ENCODE measurements at regions not wholly inside any gene's neighbourhood (a gene's known extent, or its start where the extent isn't known, plus 50 kb on each side); places are given as distances from the start of the nearest gene placed in this dataset.

- Mint-ChIP-seq H3K9me3 (peaks cover 2 to 7% of the 10 kb centered on the region in 2 donors), H3K4me3 (no peak overlapping the region), H3K4me1 (ENCODE audit: low read depth) (no peaks in the 10 kb centered on the region), H3K27ac (no peak overlapping the region), H3K36me3 (ENCODE audit: insufficient read depth in 2 of 2) (no peaks in the 10 kb centered on the region), H3K27me3 (ENCODE audit: low read depth) (no peaks in the 10 kb centered on the region)
- DNase-seq = no peak
- no peak for ATAC-seq (replicated peaks in 1 of 2)
These were observed 304.9 kb downstream of the CDC14C start for GRCh38 chr7:49229246-49229645.

- no peaks in the 10 kb centered on the region for H3K4me1 Mint-ChIP-seq (ENCODE audit: low read depth)
- ATAC-seq (replicated peaks in 1 of 2) (no peak), DNase-seq (no peak)
- no peaks in the 10 kb centered on the region for H3K27me3 Mint-ChIP-seq (ENCODE audit: low read depth)
- H3K27ac Mint-ChIP-seq = no peak overlapping the region
- no peaks in the 10 kb centered on the region for H3K36me3 Mint-ChIP-seq (ENCODE audit: insufficient read depth in 2 of 2)
- H3K4me3 Mint-ChIP-seq = no peak overlapping the region
- peaks cover 11 to 28% of the 10 kb centered on the region in 2 donors for H3K9me3 Mint-ChIP-seq
These were observed 319.2 kb downstream of the CDC14C start for GRCh38 chr7:49243521-49243920.

GRCh38 chr7:49244543-49244942, 320.2 kb downstream of the CDC14C start:
- Mint-ChIP-seq H3K27me3 (ENCODE audit: low read depth) (no peaks in the 10 kb centered on the region), H3K4me3 (no peak overlapping the region), H3K27ac (no peak overlapping the region), H3K9me3 (peaks cover 6 to 25% of the 10 kb centered on the region in 2 donors), H3K4me1 (ENCODE audit: low read depth) (no peaks in the 10 kb centered on the region), H3K36me3 (ENCODE audit: insufficient read depth in 2 of 2) (no peaks in the 10 kb centered on the region)
- no peak for DNase-seq
- ATAC-seq (replicated peaks in 1 of 2) = no peak

- no peaks in the 10 kb centered on the region for H3K4me1 Mint-ChIP-seq (ENCODE audit: low read depth)
- peaks cover 7 to 24% of the 10 kb centered on the region in 2 donors for H3K9me3 Mint-ChIP-seq
- no peak for ATAC-seq (replicated peaks in 1 of 2)
- DNase-seq = no peak
- H3K36me3 Mint-ChIP-seq (ENCODE audit: insufficient read depth in 2 of 2) = no peaks in the 10 kb centered on the region
- no peak overlapping the region for H3K4me3 Mint-ChIP-seq
- H3K27me3 Mint-ChIP-seq (ENCODE audit: low read depth) = no peaks in the 10 kb centered on the region
- no peak overlapping the region for H3K27ac Mint-ChIP-seq
These were observed 320.7 kb downstream of the CDC14C start for GRCh38 chr7:49245062-49245461.

GRCh38 chr7:49247759-49248158, 323.4 kb downstream of the CDC14C start:
- DNase-seq (no peak), ATAC-seq (replicated peaks in 1 of 2) (no peak)
- peaks cover 2 to 19% of the 10 kb centered on the region in 2 donors for H3K9me3 Mint-ChIP-seq
- no peak overlapping the region for H3K27ac Mint-ChIP-seq
- H3K4me1 Mint-ChIP-seq (ENCODE audit: low read depth) = no peaks in the 10 kb centered on the region
- H3K36me3 Mint-ChIP-seq (ENCODE audit: insufficient read depth in 2 of 2) = no peaks in the 10 kb centered on the region
- H3K27me3 Mint-ChIP-seq (ENCODE audit: low read depth) = no peaks in the 10 kb centered on the region
- H3K4me3 Mint-ChIP-seq = no peak overlapping the region

- Mint-ChIP-seq H3K4me1 (ENCODE audit: low read depth) (no peaks in the 10 kb centered on the region), H3K36me3 (ENCODE audit: insufficient read depth in 2 of 2) (no peaks in the 10 kb centered on the region), H3K27me3 (ENCODE audit: low read depth) (no peaks in the 10 kb centered on the region), H3K27ac (no peak overlapping the region), H3K4me3 (no peak overlapping the region), H3K9me3 (peaks cover 0 to 4% of the 10 kb centered on the region in 2 donors)
- ATAC-seq (replicated peaks in 1 of 2) (no peak), DNase-seq (no peak)
These were observed 330.7 kb downstream of the CDC14C start for GRCh38 chr7:49255054-49255453.

- peaks cover 0 to 2% of the 10 kb centered on the region in 2 donors for H3K9me3 Mint-ChIP-seq
- no peak overlapping the region for H3K4me3 Mint-ChIP-seq
- H3K27ac Mint-ChIP-seq = no peak overlapping the region
- H3K36me3 Mint-ChIP-seq (ENCODE audit: insufficient read depth in 2 of 2) = no peaks in the 10 kb centered on the region
- no peaks in the 10 kb centered on the region for H3K27me3 Mint-ChIP-seq (ENCODE audit: low read depth)
- ATAC-seq (replicated peaks in 1 of 2) (no peak), DNase-seq (no peak)
- no peaks in the 10 kb centered on the region for H3K4me1 Mint-ChIP-seq (ENCODE audit: low read depth)
These were observed 336.2 kb downstream of the CDC14C start for GRCh38 chr7:49260538-49260937.

GRCh38 chr7:49261928-49262327, 337.6 kb downstream of the CDC14C start:
- Mint-ChIP-seq H3K4me3 (no peak overlapping the region), H3K27me3 (ENCODE audit: low read depth) (no peaks in the 10 kb centered on the region), H3K36me3 (ENCODE audit: insufficient read depth in 2 of 2) (no peaks in the 10 kb centered on the region), H3K27ac (no peak overlapping the region), H3K9me3 (peaks cover 0 to 2% of the 10 kb centered on the region in 2 donors), H3K4me1 (ENCODE audit: low read depth) (no peaks in the 10 kb centered on the region)
- ATAC-seq (replicated peaks in 1 of 2) (no peak), DNase-seq (no peak)

GRCh38 chr7:49264530-49264929, 340.2 kb downstream of the CDC14C start:
- ATAC-seq (replicated peaks in 1 of 2) (no peak), DNase-seq (no peak)
- Mint-ChIP-seq H3K36me3 (ENCODE audit: insufficient read depth in 2 of 2) (no peaks in the 10 kb centered on the region), H3K27me3 (ENCODE audit: low read depth) (no peaks in the 10 kb centered on the region), H3K4me1 (ENCODE audit: low read depth) (no peaks in the 10 kb centered on the region), H3K27ac (no peak overlapping the region), H3K9me3 (peaks cover 0 to 2% of the 10 kb centered on the region in 2 donors), H3K4me3 (no peak overlapping the region)

- no peak for DNase-seq
- H3K4me3 Mint-ChIP-seq = no peak overlapping the region
- no peaks in the 10 kb centered on the region for H3K4me1 Mint-ChIP-seq (ENCODE audit: low read depth)
- H3K27ac Mint-ChIP-seq = no peak overlapping the region
- no peaks in the 10 kb centered on the region for H3K36me3 Mint-ChIP-seq (ENCODE audit: insufficient read depth in 2 of 2)
- H3K9me3 Mint-ChIP-seq = peaks cover 2 to 8% of the 10 kb centered on the region in 2 donors
- H3K27me3 Mint-ChIP-seq (ENCODE audit: low read depth) = no peaks in the 10 kb centered on the region
- no peak for ATAC-seq (replicated peaks in 1 of 2)
These were observed 349.6 kb downstream of the CDC14C start for GRCh38 chr7:49273897-49274296.

- Mint-ChIP-seq H3K36me3 (ENCODE audit: insufficient read depth in 2 of 2) (no peaks in the 10 kb centered on the region), H3K4me1 (ENCODE audit: low read depth) (no peaks in the 10 kb centered on the region), H3K4me3 (no peak overlapping the region), H3K27ac (no peak overlapping the region), H3K9me3 (peaks cover 2 to 3% of the 10 kb centered on the region in 2 donors), H3K27me3 (ENCODE audit: low read depth) (no peaks in the 10 kb centered on the region)
- DNase-seq = no peak
- ATAC-seq (replicated peaks in 1 of 2) = no peak
These were observed 355.5 kb downstream of the CDC14C start for GRCh38 chr7:49279891-49280290.

- no peak overlapping the region for H3K27ac Mint-ChIP-seq
- H3K9me3 Mint-ChIP-seq = no peaks in the 10 kb centered on the region
- H3K36me3 Mint-ChIP-seq (ENCODE audit: insufficient read depth in 2 of 2) = no peaks in the 10 kb centered on the region
- DNase-seq (no peak), ATAC-seq (replicated peaks in 1 of 2) (no peak)
- H3K27me3 Mint-ChIP-seq (ENCODE audit: low read depth) = no peaks in the 10 kb centered on the region
- H3K4me1 Mint-ChIP-seq (ENCODE audit: low read depth) = no peaks in the 10 kb centered on the region
- H3K4me3 Mint-ChIP-seq = no peak overlapping the region
These were observed 363.3 kb downstream of the CDC14C start for GRCh38 chr7:49287653-49288052.

- Mint-ChIP-seq H3K27me3 (ENCODE audit: low read depth) (no peaks in the 10 kb centered on the region), H3K4me3 (no peak overlapping the region), H3K27ac (no peak overlapping the region), H3K9me3 (peaks cover 0 to 2% of the 10 kb centered on the region in 2 donors), H3K36me3 (ENCODE audit: insufficient read depth in 2 of 2) (no peaks in the 10 kb centered on the region), H3K4me1 (ENCODE audit: low read depth) (no peaks in the 10 kb centered on the region)
- no peak for DNase-seq
- ATAC-seq (replicated peaks in 1 of 2) = no peak
These were observed 370.3 kb downstream of the CDC14C start for GRCh38 chr7:49294611-49295010.

- Mint-ChIP-seq H3K9me3 (peaks cover 0 to 2% of the 10 kb centered on the region in 2 donors), H3K4me3 (no peak overlapping the region), H3K27me3 (ENCODE audit: low read depth) (no peaks in the 10 kb centered on the region), H3K4me1 (ENCODE audit: low read depth) (no peaks in the 10 kb centered on the region), H3K36me3 (ENCODE audit: insufficient read depth in 2 of 2) (no peaks in the 10 kb centered on the region), H3K27ac (no peak overlapping the region)
- ATAC-seq (replicated peaks in 1 of 2) (no peak), DNase-seq (no peak)
These were observed 370.8 kb downstream of the CDC14C start for GRCh38 chr7:49295146-49295545.
